A549 (cell line): ENCODE measurements at regions not wholly inside any gene's neighbourhood (a gene's known extent, or its start where the extent isn't known, plus 50 kb on each side); places are given as distances from the start of the nearest gene placed in this dataset.

Experiments
- ATAC-seq, 2 experiments: fragments of 200-7000 bp in 1 of 2; fragments of >200 bp in 1 of 2; cut with Nextera tagmentation in 1 of 2; cut with Tn5 transposase in 1 of 2; 3 replicates each; pipeline versions ENCODE4 v1.8.0 to v1.9.1; 2018 to 2020; ENCODE audit warnings: mild to moderate bottlenecking in 1 of 2, moderate library complexity in 1 of 2
- CTCF ChIA-PET: fragments of 300-600 bp; sonication (Branson Sonifier 250); formaldehyde crosslinking; extraction: SDS; loops from one replicate; lab custom pipeline; 2021; ENCODE audit warnings: antibody characterized with exemption, inconsistent platforms; lab: Yijun Ruan, JAX
- POLR2A ChIA-PET: fragments of 350-600 bp; formaldehyde crosslinking; extraction: SDS; loops from one replicate; lab custom pipeline; 2021; ENCODE audit warnings: antibody characterized with exemption, inconsistent platforms; lab: Yijun Ruan, JAX
- DNase-seq, 2 experiments: peaks; one replicate each; pipeline versions ENCODE4 v3.0.0 to v3.0.0-alpha.2; 2011 to 2016; ENCODE audit warnings: low read depth in 1 of 2, low spot score in 1 of 2
- FAIRE-seq: peaks from 2 replicates; lab custom pipeline; 2011; peaks lifted over from hg19 to GRCh38; lab: Jason Lieb, UNC
- H3K27ac ChIP-seq, 2 experiments: fragments of >200 bp; sonication (Bioruptor Twin); formaldehyde crosslinking; 3 replicates each; pipeline ENCODE4 v1.5.1; 2016 to 2017
- H3K4me1 ChIP-seq: fragments of >200 bp; sonication (Bioruptor Twin); formaldehyde crosslinking; 3 replicates; pipeline ENCODE4 v1.6.1; 2016
- H3K4me2 ChIP-seq: fragments of >200 bp; sonication (Bioruptor Twin); formaldehyde crosslinking; 3 replicates; pipeline ENCODE4 v1.6.1; 2016
- H3K4me3 ChIP-seq: fragments of >200 bp; sonication (Bioruptor Twin); formaldehyde crosslinking; 3 replicates; pipeline ENCODE4 v1.5.1; 2016
- H3K9me3 ChIP-seq: fragments of >200 bp; sonication (Bioruptor Twin); formaldehyde crosslinking; 3 replicates; pipeline ENCODE4 v1.6.1; 2016
- ATOH8 ChIP-seq: fragments of 250-450 bp; sonication (Bioruptor Pico); IDR thresholded peaks from 2 replicates; pipeline ENCODE4 v1.5.0; 2020; ENCODE audit warnings: low read depth, mild to moderate bottlenecking, moderate library complexity
- CEBPB ChIP-seq, 2 experiments: fragments of >200 bp in 1 of 2; sonication (Bioruptor Twin) in 1 of 2; formaldehyde crosslinking in 1 of 2; IDR thresholded peaks; 2 replicates each; pipeline ENCODE4 v1.6.1; 2012 to 2016
- CHD2 ChIP-seq: fragments of 150-350 bp; IDR thresholded peaks from 2 replicates; pipeline ENCODE4 v1.6.1; 2014; ENCODE audit warnings: low read length; ENCODE audit not compliant: partially characterized antibody
- E2F6 ChIP-seq: IDR thresholded peaks from 2 replicates; pipeline ENCODE4 v1.6.1; 2012; ENCODE audit warnings: low read depth, borderline replicate concordance
- ELK1 ChIP-seq: fragments of 150-350 bp; IDR thresholded peaks from 2 replicates; pipeline ENCODE4 v1.6.1; 2014; ENCODE audit warnings: low read depth, mild to moderate bottlenecking, low read length
- FOSL2 ChIP-seq, 2 experiments: fragments of 450-650 bp in 1 of 2; fragments of >200 bp in 1 of 2; sonication (Bioruptor Twin) in 1 of 2; formaldehyde crosslinking; IDR thresholded peaks; 2 replicates each; pipeline versions ENCODE4 v1.5.0 to v1.6.1; 2016 to 2020; ENCODE audit warnings: mild to moderate bottlenecking in 1 of 2, moderate library complexity in 1 of 2
- FOXS1 ChIP-seq: fragments of 250-450 bp; sonication (Bioruptor Pico); IDR thresholded peaks from 2 replicates; pipeline ENCODE4 v1.5.0; 2020; ENCODE audit warnings: mild to moderate bottlenecking, moderate library complexity
- GATA3 ChIP-seq: IDR thresholded peaks from 2 replicates; pipeline ENCODE4 v1.6.1; 2012; ENCODE audit warnings: borderline replicate concordance
- HDAC2 ChIP-seq: fragments of 200-600 bp; sonication (generic); IDR thresholded peaks from 2 replicates; pipeline ENCODE4 v1.6.1; 2016
- HOXA7 ChIP-seq: fragments of 250-450 bp; sonication (Bioruptor Pico); IDR thresholded peaks from 2 replicates; pipeline ENCODE4 v1.5.0; 2020; ENCODE audit warnings: mild to moderate bottlenecking, moderate library complexity
- HOXB13 ChIP-seq: fragments of 250-450 bp; sonication (Bioruptor Pico); IDR thresholded peaks from 2 replicates; pipeline ENCODE4 v1.5.0; 2020; ENCODE audit warnings: low read depth, mild to moderate bottlenecking, moderate library complexity
- HOXB5 ChIP-seq: fragments of 250-450 bp; sonication (Bioruptor Pico); IDR thresholded peaks from 2 replicates; pipeline ENCODE4 v1.5.0; 2020; ENCODE audit warnings: mild to moderate bottlenecking, moderate library complexity
- KDM1A ChIP-seq: fragments of 200-600 bp; sonication (generic); IDR thresholded peaks from 2 replicates; pipeline ENCODE4 v1.6.1; 2016; ENCODE audit warnings: low read depth, mild to moderate bottlenecking
- MAX ChIP-seq: IDR thresholded peaks from 2 replicates; pipeline ENCODE4 v1.6.1; 2012
- NPAS2 ChIP-seq: fragments of 250-450 bp; sonication (Bioruptor Pico); IDR thresholded peaks from 2 replicates; pipeline ENCODE4 v1.8.0; 2022; ENCODE audit warnings: mild to moderate bottlenecking, moderate library complexity, borderline replicate concordance
- PBX3 ChIP-seq: IDR thresholded peaks from 2 replicates; pipeline ENCODE4 v1.6.1; 2012
- POLR2A ChIP-seq: IDR thresholded peaks from 2 replicates; pipeline ENCODE4 v1.6.1; 2012; ENCODE audit warnings: mild to moderate bottlenecking, low read length
- POLR2AphosphoS2 ChIP-seq: conservative IDR thresholded peaks from 2 replicates; pipeline ENCODE4 v1.6.1; 2012; ENCODE audit warnings: low read length, improper control_type of control experiment, inconsistent platforms
- RAD21 ChIP-seq, 2 experiments: fragments of >200 bp in 1 of 2; sonication (Bioruptor Twin) in 1 of 2; formaldehyde crosslinking in 1 of 2; IDR thresholded peaks in 1 of 2; conservative IDR thresholded peaks in 1 of 2; 2 replicates in 1 of 2; 3 replicates in 1 of 2; pipeline ENCODE4 v1.6.1; 2012 to 2018; ENCODE audit warnings: inconsistent platforms in 1 of 2
- RARB ChIP-seq: fragments of 250-450 bp; sonication (Bioruptor Pico); IDR thresholded peaks from 2 replicates; pipeline ENCODE4 v1.8.0; 2021; ENCODE audit warnings: mild to moderate bottlenecking, moderate library complexity
- RFX5 ChIP-seq: fragments of 450-650 bp; IDR thresholded peaks from 2 replicates; pipeline ENCODE4 v1.7.1; 2014; ENCODE audit warnings: antibody characterized with exemption, mild to moderate bottlenecking, moderate library complexity
- SMC3 ChIP-seq: fragments of >200 bp; sonication (Bioruptor Twin); formaldehyde crosslinking; IDR thresholded peaks from 3 replicates; pipeline ENCODE4 v1.6.1; 2018; ENCODE audit warnings: inconsistent platforms
- SREBF2 ChIP-seq: fragments of 450-650 bp; IDR thresholded peaks from 2 replicates; pipeline ENCODE4 v1.6.1; 2014; ENCODE audit warnings: mild to moderate bottlenecking, moderate library complexity
- TFCP2L1 ChIP-seq: fragments of 250-450 bp; sonication (Bioruptor Pico); IDR thresholded peaks from 2 replicates; pipeline ENCODE4 v1.5.0; 2021; ENCODE audit warnings: mild to moderate bottlenecking
- ZC3H11A ChIP-seq: fragments of 450-650 bp; IDR thresholded peaks from 2 replicates; pipeline ENCODE4 v1.6.1; 2014; ENCODE audit warnings: antibody characterized with exemption, mild to moderate bottlenecking
- WGBS: methylation state at CpG from one replicate; pipeline ENCODE4 v1.1.6; 2017; ENCODE audit errors: missing lambda C conversion rate; 5-methylcytosine and 5-hydroxymethylcytosine counted together

GRCh38 chr10:4590807-4591206 is 235.2 kb upstream of the AKR1E2 start (continued):
- TF ChIP-seq ELK1 (no peak), HOXB13 (CRISPR knock-in tag) (no peak), NPAS2 (no peak), GATA3 (no peak)
- TF ChIP-seq, all 56 proteins: peak for 0

- CTCF ChIA-PET, result no interaction called here
- Histone ChIP-seq H3K27ac (no peak overlapping the region), H3K4me1 (no peaks in the 10 kb centered on the region), H3K4me2 (no peak overlapping the region), H3K9me3 (no peaks in the 10 kb centered on the region), H3K4me3 (no peak overlapping the region)
- WGBS, result 77% methylated on average over 3 of the region's 3 CpGs
- ATAC-seq (no peak), DNase-seq (no peak), FAIRE-seq (no peak)
- TF ChIP-seq POLR2A, result no peak
- no peak for TF ChIP-seq PBX3
- TF ChIP-seq HOXB5 (CRISPR knock-in tag), result no peak
- no peak for TF ChIP-seq KDM1A
- no peak for TF ChIP-seq HOXA7 (CRISPR knock-in tag)
- TF ChIP-seq CEBPB (IDR thresholded peaks at IDR 0.05), result no peak
- TF ChIP-seq CHD2, result no peak
- no peak for TF ChIP-seq ZC3H11A
- no peak for TF ChIP-seq GATA3
- no peak for TF ChIP-seq RARB (CRISPR knock-in tag)
- TF ChIP-seq HDAC2, result no peak
- TF ChIP-seq RAD21 (conservative IDR thresholded peaks at IDR 0.05 in 1 of 2, IDR thresholded peaks at IDR 0.05 in 1 of 2), result no peak
- TF ChIP-seq TFCP2L1 (CRISPR knock-in tag), result no peak
- POLR2A ChIA-PET, result no interaction called here
These were observed 237.2 kb upstream of the AKR1E2 start for GRCh38 chr10:4588824-4589223.

GRCh38 chr10:4587466-4587865 is 238.5 kb upstream of the AKR1E2 start:
- FAIRE-seq (no peak), DNase-seq (no peak), ATAC-seq (no peak)
- Histone ChIP-seq H3K4me1 (no peaks in the 10 kb centered on the region), H3K27ac (no peak overlapping the region), H3K9me3 (no peaks in the 10 kb centered on the region), H3K4me3 (no peak overlapping the region), H3K4me2 (no peak overlapping the region)
- CTCF ChIA-PET, result interaction anchor here (1.0 kb wide), 1 partner anchor 538 kb away, joined by 3 read pairs; no protein-coding TSS in a partner anchor
- no peak for TF ChIP-seq TFCP2L1 (CRISPR knock-in tag)
- 90% methylated on average over 1 of the region's 1 CpG for WGBS
- POLR2A ChIA-PET, result no interaction called here

- ATAC-seq, result no peak
- ChIA-PET POLR2A (no interaction called here), CTCF (no interaction called here)
- Histone ChIP-seq H3K27ac (no peak overlapping the region), H3K9me3 (no peaks in the 10 kb centered on the region), H3K4me2 (no peak overlapping the region), H3K4me1 (no peaks in the 10 kb centered on the region), H3K4me3 (no peak overlapping the region)
- no peak for FAIRE-seq
- DNase-seq, result no peak
- TF ChIP-seq FOSL2 (IDR thresholded peaks at IDR 0.05), result no peak
- TF ChIP-seq FOSL2 (CRISPR knock-in tag; IDR thresholded peaks at IDR 0.05), result no peak
- no peak for TF ChIP-seq SMC3
- TF ChIP-seq ATOH8 (CRISPR knock-in tag), result no peak
- no peak for TF ChIP-seq SREBF2
- no peak for TF ChIP-seq MAX
- no peak for TF ChIP-seq RFX5
- TF ChIP-seq KDM1A, result no peak
- no peak for TF ChIP-seq HOXA7 (CRISPR knock-in tag)
- no peak for TF ChIP-seq E2F6
- no peak for TF ChIP-seq POLR2AphosphoS2
- no peak for TF ChIP-seq FOXS1 (CRISPR knock-in tag)
- WGBS, result 94% methylated on average over 4 of the region's 4 CpGs
These were observed 239.2 kb upstream of the AKR1E2 start for GRCh38 chr10:4586776-4587175.
